WTC11 (cell line): ENCODE measurements at regions not wholly inside any gene's neighbourhood (a gene's known extent, or its start where the extent isn't known, plus 50 kb on each side); places are given as distances from the start of the nearest gene placed in this dataset.

ENCODE experiments used
- ATAC-seq: fragments of 200-7000 bp; cut with Tn5 transposase; 2 replicates; pipeline ENCODE4 v1.10.0; 2021; ENCODE audit warnings: mild to moderate bottlenecking, moderate library complexity
- CTCF ChIA-PET: fragments of 300-600 bp; sonication (Branson Sonifier 250); formaldehyde crosslinking; loops from one replicate; lab custom pipeline; 2021; ENCODE audit warnings: antibody characterized with exemption; lab: Charles Lee
- POLR2A ChIA-PET: fragments of 350-600 bp; sonication (Branson Sonifier 250); formaldehyde crosslinking; loops from one replicate; lab custom pipeline; 2021; ENCODE audit warnings: antibody characterized with exemption; lab: Charles Lee
- DNase-seq: peaks from one replicate; pipeline ENCODE4 v3.0.0; 2021; ENCODE audit warnings: low spot score
- H3K27ac Mint-ChIP-seq: 2 replicates; pipeline ENCODE4 v1.8.0; 2021; ENCODE audit warnings: mixed read lengths
- H3K27me3 Mint-ChIP-seq: 2 replicates; pipeline ENCODE4 v1.8.0; 2021; ENCODE audit warnings: low read depth, mild to moderate bottlenecking, moderate library complexity, mixed read lengths
- H3K36me3 Mint-ChIP-seq: 2 replicates; pipeline ENCODE4 v1.8.0; 2021; ENCODE audit warnings: mixed read lengths
- H3K4me1 Mint-ChIP-seq: 2 replicates; pipeline ENCODE4 v1.8.0; 2022; ENCODE audit warnings: mixed read lengths
- H3K4me3 Mint-ChIP-seq: 2 replicates; pipeline ENCODE4 v1.8.0; 2021; ENCODE audit warnings: mild to moderate bottlenecking, moderate library complexity, mixed read lengths
- H3K9me3 Mint-ChIP-seq: 2 replicates; pipeline ENCODE4 v1.8.0; 2021; ENCODE audit warnings: mixed read lengths
- ATF1 ChIP-seq: sonication (generic); formaldehyde crosslinking; IDR thresholded peaks from 2 replicates; pipeline ENCODE4 v1.8.1; 2023; ENCODE audit warnings: mild to moderate bottlenecking, moderate library complexity, missing genetic modification reagents
- ATF2 ChIP-seq: sonication (generic); formaldehyde crosslinking; IDR thresholded peaks from 2 replicates; pipeline ENCODE4 v1.8.1; 2022; ENCODE audit warnings: low read depth, missing genetic modification reagents, borderline replicate concordance
- CBFB ChIP-seq: sonication (generic); formaldehyde crosslinking; IDR thresholded peaks from 2 replicates; pipeline ENCODE4 v1.8.1; 2022; ENCODE audit warnings: mild to moderate bottlenecking, low read depth, missing genetic modification reagents
- CDX4 ChIP-seq: fragments of 250-450 bp; sonication (Bioruptor Pico); IDR thresholded peaks from 2 replicates; pipeline ENCODE4 v1.9.0; 2021; ENCODE audit warnings: moderate library complexity, mild to moderate bottlenecking, inconsistent platforms, borderline replicate concordance
- E2F1 ChIP-seq: sonication (generic); formaldehyde crosslinking; IDR thresholded peaks from 2 replicates; pipeline ENCODE4 v1.8.0; 2022; ENCODE audit warnings: mild to moderate bottlenecking, missing genetic modification reagents
- GRHL2 ChIP-seq: fragments of 250-450 bp; sonication (Bioruptor Pico); IDR thresholded peaks from 2 replicates; pipeline ENCODE4 v1.8.0; 2022; ENCODE audit warnings: mild to moderate bottlenecking, moderate library complexity; ENCODE audit not compliant: insufficient replicate concordance, severe bottlenecking
- MLX ChIP-seq: sonication (generic); formaldehyde crosslinking; IDR thresholded peaks from 2 replicates; pipeline ENCODE4 v1.8.1; 2023; ENCODE audit warnings: mild to moderate bottlenecking, missing genetic modification reagents, moderate library complexity
- NFYB ChIP-seq: sonication (generic); formaldehyde crosslinking; conservative IDR thresholded peaks from 2 replicates; pipeline ENCODE4 v1.8.0; 2022; ENCODE audit warnings: low read depth, missing genetic modification reagents
- OVOL2 ChIP-seq: fragments of 250-450 bp; sonication (Bioruptor Pico); IDR thresholded peaks from 2 replicates; pipeline ENCODE4 v1.9.0; 2021; ENCODE audit warnings: mild to moderate bottlenecking, borderline replicate concordance
- RELA ChIP-seq: sonication (generic); formaldehyde crosslinking; IDR thresholded peaks from 2 replicates; pipeline ENCODE4 v1.8.1; 2022; ENCODE audit warnings: missing genetic modification reagents, mild to moderate bottlenecking, borderline replicate concordance
- RORB ChIP-seq: fragments of 250-450 bp; sonication (Bioruptor Pico); IDR thresholded peaks from 2 replicates; pipeline ENCODE4 v1.9.0; 2021; ENCODE audit warnings: mild to moderate bottlenecking
- TEAD4 ChIP-seq: sonication (generic); formaldehyde crosslinking; IDR thresholded peaks from 2 replicates; pipeline ENCODE4 v1.8.0; 2022; ENCODE audit warnings: mild to moderate bottlenecking, missing genetic modification reagents
- ZNF121 ChIP-seq: sonication (generic); formaldehyde crosslinking; IDR thresholded peaks from 2 replicates; pipeline ENCODE4 v1.8.0; 2023; ENCODE audit warnings: missing genetic modification reagents
- ZNF232 ChIP-seq: sonication (generic); formaldehyde crosslinking; IDR thresholded peaks from 2 replicates; pipeline ENCODE4 v1.8.0; 2022; ENCODE audit warnings: mild to moderate bottlenecking, missing genetic modification reagents
- ZNF263 ChIP-seq: sonication (generic); formaldehyde crosslinking; IDR thresholded peaks from 2 replicates; pipeline ENCODE4 v1.8.1; 2022; ENCODE audit warnings: low read depth, mild to moderate bottlenecking, moderate library complexity, missing genetic modification reagents
- ZNF416 ChIP-seq: fragments of 250-450 bp; sonication (Bioruptor Pico); IDR thresholded peaks from 2 replicates; pipeline ENCODE4 v1.9.0; 2021; ENCODE audit warnings: mild to moderate bottlenecking, inconsistent platforms
- ZNF425 ChIP-seq: fragments of 250-450 bp; sonication (Bioruptor Pico); conservative IDR thresholded peaks from 2 replicates; pipeline ENCODE4 v1.9.0; 2021; ENCODE audit warnings: mild to moderate bottlenecking
- TF ChIP-seq, protein P1 (sequence below): fragments of 200-600 bp; IDR thresholded peaks from 2 replicates; pipeline ENCODE4 v1.8.0; 2022; ENCODE audit warnings: antibody characterized with exemption
- TF ChIP-seq, protein P2 (sequence below): sonication (generic); formaldehyde crosslinking; IDR thresholded peaks from 2 replicates; pipeline ENCODE4 v1.8.1; 2022; ENCODE audit warnings: missing genetic modification reagents, borderline replicate concordance
- TF ChIP-seq, protein P3 (sequence below): sonication (generic); formaldehyde crosslinking; IDR thresholded peaks from 2 replicates; pipeline ENCODE4 v1.8.1; 2022; ENCODE audit warnings: mild to moderate bottlenecking, missing genetic modification reagents, moderate library complexity, borderline replicate concordance

- DNase-seq (peak; percentile 75), ATAC-seq (peak; percentile 94)
- ChIA-PET POLR2A (no interaction called here), CTCF (interaction anchor here (0.6 to 2.8 kb wide), 8 partner anchors 8 to 480 kb away, joined by 3 to 18 read pairs (median 3); partner anchors contain the start of gene ICE1)
- H3K27me3 Mint-ChIP-seq, result peaks cover 2% of the 10 kb centered on the region; the same call in 1 of the 2 replicates
- no peak overlapping the region for H3K4me3 Mint-ChIP-seq
- no peaks in the 10 kb centered on the region for H3K9me3 Mint-ChIP-seq
- no peak overlapping the region for H3K27ac Mint-ChIP-seq
- H3K36me3 Mint-ChIP-seq, result no peaks in the 10 kb centered on the region
- TF ChIP-seq GRHL2 (CRISPR knock-in tag) (no peak), CBFB (CRISPR knock-in tag) (no peak), ATF1 (no peak), RORB (no peak), ZNF416 (CRISPR knock-in tag) (no peak)
- TF ChIP-seq, protein P1, sequence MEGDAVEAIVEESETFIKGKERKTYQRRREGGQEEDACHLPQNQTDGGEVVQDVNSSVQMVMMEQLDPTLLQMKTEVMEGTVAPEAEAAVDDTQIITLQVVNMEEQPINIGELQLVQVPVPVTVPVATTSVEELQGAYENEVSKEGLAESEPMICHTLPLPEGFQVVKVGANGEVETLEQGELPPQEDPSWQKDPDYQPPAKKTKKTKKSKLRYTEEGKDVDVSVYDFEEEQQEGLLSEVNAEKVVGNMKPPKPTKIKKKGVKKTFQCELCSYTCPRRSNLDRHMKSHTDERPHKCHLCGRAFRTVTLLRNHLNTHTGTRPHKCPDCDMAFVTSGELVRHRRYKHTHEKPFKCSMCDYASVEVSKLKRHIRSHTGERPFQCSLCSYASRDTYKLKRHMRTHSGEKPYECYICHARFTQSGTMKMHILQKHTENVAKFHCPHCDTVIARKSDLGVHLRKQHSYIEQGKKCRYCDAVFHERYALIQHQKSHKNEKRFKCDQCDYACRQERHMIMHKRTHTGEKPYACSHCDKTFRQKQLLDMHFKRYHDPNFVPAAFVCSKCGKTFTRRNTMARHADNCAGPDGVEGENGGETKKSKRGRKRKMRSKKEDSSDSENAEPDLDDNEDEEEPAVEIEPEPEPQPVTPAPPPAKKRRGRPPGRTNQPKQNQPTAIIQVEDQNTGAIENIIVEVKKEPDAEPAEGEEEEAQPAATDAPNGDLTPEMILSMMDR, result peak; percentile 97
- TF ChIP-seq, protein P2, sequence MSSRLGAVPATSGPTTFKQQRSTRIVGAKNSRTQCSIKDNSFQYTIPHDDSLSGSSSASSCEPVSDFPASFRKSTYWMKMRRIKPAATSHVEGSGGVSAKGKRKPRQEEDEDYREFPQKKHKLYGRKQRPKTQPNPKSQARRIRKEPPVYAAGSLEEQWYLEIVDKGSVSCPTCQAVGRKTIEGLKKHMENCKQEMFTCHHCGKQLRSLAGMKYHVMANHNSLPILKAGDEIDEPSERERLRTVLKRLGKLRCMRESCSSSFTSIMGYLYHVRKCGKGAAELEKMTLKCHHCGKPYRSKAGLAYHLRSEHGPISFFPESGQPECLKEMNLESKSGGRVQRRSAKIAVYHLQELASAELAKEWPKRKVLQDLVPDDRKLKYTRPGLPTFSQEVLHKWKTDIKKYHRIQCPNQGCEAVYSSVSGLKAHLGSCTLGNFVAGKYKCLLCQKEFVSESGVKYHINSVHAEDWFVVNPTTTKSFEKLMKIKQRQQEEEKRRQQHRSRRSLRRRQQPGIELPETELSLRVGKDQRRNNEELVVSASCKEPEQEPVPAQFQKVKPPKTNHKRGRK (CRISPR knock-in tag), result no peak
- H3K4me1 Mint-ChIP-seq, result peaks cover 16% of the 10 kb centered on the region
Measured at GRCh38 chr5:4941957-4942830, 197.9 kb upstream of the ADAMTS16 start.

DNA sequence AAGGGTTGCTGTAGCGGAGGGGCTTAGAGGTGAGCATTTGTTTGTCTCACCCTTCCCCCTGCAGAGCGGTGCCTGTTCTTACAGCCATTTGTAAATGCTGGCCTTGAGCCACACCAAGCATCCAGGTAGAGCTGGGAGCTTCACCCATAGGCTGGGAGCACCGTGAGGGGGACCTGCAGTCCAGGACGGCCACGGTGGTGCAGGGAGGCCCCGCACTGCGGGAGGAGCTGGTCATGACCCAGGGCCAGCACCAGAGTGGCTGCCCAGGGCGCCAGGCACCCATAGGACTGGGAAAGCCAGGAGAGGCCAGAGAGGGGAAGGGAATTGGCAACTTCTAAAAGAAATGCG, 197.3 kb upstream of the ADAMTS16 start:
- H3K9me3 Mint-ChIP-seq, result no peaks in the 10 kb centered on the region
- CTCF ChIA-PET, result interaction anchor here (0.7 to 2.8 kb wide), 3 partner anchors 18 to 121 kb away, joined by 3 to 18 read pairs (median 4); no protein-coding TSS in a partner anchor
- no peak for TF ChIP-seq MLX (CRISPR knock-in tag)
- TF ChIP-seq CDX4, result no peak
- TF ChIP-seq ZNF121 (CRISPR knock-in tag), result no peak
- TF ChIP-seq, protein P3, sequence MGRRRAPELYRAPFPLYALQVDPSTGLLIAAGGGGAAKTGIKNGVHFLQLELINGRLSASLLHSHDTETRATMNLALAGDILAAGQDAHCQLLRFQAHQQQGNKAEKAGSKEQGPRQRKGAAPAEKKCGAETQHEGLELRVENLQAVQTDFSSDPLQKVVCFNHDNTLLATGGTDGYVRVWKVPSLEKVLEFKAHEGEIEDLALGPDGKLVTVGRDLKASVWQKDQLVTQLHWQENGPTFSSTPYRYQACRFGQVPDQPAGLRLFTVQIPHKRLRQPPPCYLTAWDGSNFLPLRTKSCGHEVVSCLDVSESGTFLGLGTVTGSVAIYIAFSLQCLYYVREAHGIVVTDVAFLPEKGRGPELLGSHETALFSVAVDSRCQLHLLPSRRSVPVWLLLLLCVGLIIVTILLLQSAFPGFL, result no peak
- no peak for TF ChIP-seq ZNF232 (CRISPR knock-in tag)
- no peak for TF ChIP-seq RELA (CRISPR knock-in tag)
- TF ChIP-seq, protein P1, result no peak
- no peak for TF ChIP-seq TEAD4 (CRISPR knock-in tag)
- TF ChIP-seq OVOL2 (CRISPR knock-in tag), result no peak
- no peak for TF ChIP-seq NFYB (CRISPR knock-in tag)
- no peak for TF ChIP-seq E2F1 (CRISPR knock-in tag)
- no peak for TF ChIP-seq ZNF263 (CRISPR knock-in tag)
- no peak for TF ChIP-seq ZNF425 (CRISPR knock-in tag)
- no peak for TF ChIP-seq RORB
- no peak for TF ChIP-seq ATF2 (CRISPR knock-in tag)

More for the DNA sequence above, 197.3 kb upstream of the ADAMTS16 start:
- Mint-ChIP-seq H3K36me3 (no peaks in the 10 kb centered on the region), H3K4me1 (peaks cover 16% of the 10 kb centered on the region), H3K27me3 (peaks cover 2% of the 10 kb centered on the region; the same call in 1 of the 2 replicates), H3K4me3 (no peak overlapping the region), H3K27ac (no peak overlapping the region)
- POLR2A ChIA-PET, result no interaction called here
- DNase-seq (peak; percentile 33), ATAC-seq (peak; percentile 89)
